SU-DHL-6 (cell line): ENCODE measurements at regions not wholly inside any gene's neighbourhood (a gene's known extent, or its start where the extent isn't known, plus 50 kb on each side); places are given as distances from the start of the nearest gene placed in this dataset.
A peak's percentile ranks its signal among the peaks of the same experiment; 100 is the strongest.

Experiments used
- H2AFZ ChIP-seq: fragments of 200-600 bp; sonication (generic); 2 replicates; pipeline ENCODE4 v1.6.1; 2014; ENCODE audit warnings: low read depth, mild to moderate bottlenecking, moderate library complexity, mixed read lengths, antibody characterized with exemption, low read length; ENCODE audit not compliant: severe bottlenecking
- H3F3A ChIP-seq: fragments of 200-600 bp; shearing (Covaris generic); 2 replicates; pipeline ENCODE4 v1.6.0; 2016; ENCODE audit warnings: antibody characterized with exemption, mild to moderate bottlenecking; ENCODE audit not compliant: insufficient read depth
- H3K27ac ChIP-seq: fragments of 200-600 bp; sonication (generic); 2 replicates; pipeline ENCODE4 v1.5.1; 2016; ENCODE audit warnings: low read depth, mild to moderate bottlenecking, low read length, moderate library complexity, mixed read lengths
- H3K27me3 ChIP-seq: fragments of 200-600 bp; sonication (generic), shearing (Covaris generic); 2 replicates; pipeline ENCODE4 v1.6.0; 2014; ENCODE audit warnings: mild to moderate bottlenecking, low read length
- H3K36me3 ChIP-seq: fragments of 200-600 bp; sonication (generic); 2 replicates; pipeline ENCODE4 v1.6.1; 2014; ENCODE audit warnings: mild to moderate bottlenecking, low read length, mixed read lengths
- H3K4me2 ChIP-seq: fragments of 300-600, 200-600 bp; shearing (Covaris generic), sonication (generic); 2 replicates; pipeline ENCODE4 v1.6.0; 2014; ENCODE audit warnings: low read length, low read depth, mild to moderate bottlenecking; ENCODE audit not compliant: poor library complexity, severe bottlenecking
- H3K4me3 ChIP-seq: fragments of 200-600 bp; sonication (generic); 2 replicates; pipeline ENCODE4 v1.5.1; 2014; ENCODE audit warnings: antibody characterized with exemption, low read length, mild to moderate bottlenecking, mixed read lengths; ENCODE audit not compliant: insufficient read depth, poor library complexity, severe bottlenecking
- H3K79me2 ChIP-seq: fragments of 200-600 bp; sonication (generic); 2 replicates; pipeline ENCODE4 v1.6.1; 2014; ENCODE audit warnings: mild to moderate bottlenecking, low read length, moderate library complexity; ENCODE audit not compliant: insufficient read depth
- H3K9ac ChIP-seq: fragments of 200-600 bp; sonication (generic); 2 replicates; pipeline ENCODE4 v1.7.0; 2014; ENCODE audit warnings: mild to moderate bottlenecking, low read length
- H3K9me2 ChIP-seq: fragments of 200-600 bp; sonication (generic); replicated peaks from 2 replicates; pipeline ENCODE4 v1.6.1; 2014; ENCODE audit warnings: low read length; ENCODE audit not compliant: insufficient read depth
- H3K9me3 ChIP-seq: fragments of 200-600 bp; sonication (generic); 2 replicates; pipeline ENCODE4 v1.6.1; 2014; ENCODE audit warnings: low read length, mixed read lengths; ENCODE audit not compliant: insufficient read depth
- H4K20me1 ChIP-seq: fragments of 200-600 bp; sonication (generic); 2 replicates; pipeline ENCODE4 v1.6.1; 2014; ENCODE audit warnings: low read depth, mild to moderate bottlenecking, antibody characterized with exemption, low read length, moderate library complexity, mixed read lengths
- EZH2phosphoT487 ChIP-seq: fragments of 200-600 bp; sonication (generic), shearing (Covaris generic); conservative IDR thresholded peaks from 2 replicates; pipeline ENCODE4 v1.6.1; 2018; ENCODE audit warnings: mild to moderate bottlenecking, antibody characterized with exemption, low read length, moderate library complexity, mixed read lengths
- TF ChIP-seq, protein P1 (sequence below): fragments of 200-600 bp; sonication (generic); IDR thresholded peaks from one replicate; pipeline ENCODE4 v1.5.1; 2017; ENCODE audit warnings: antibody characterized with exemption, mild to moderate bottlenecking, low read length, moderate library complexity; ENCODE audit not compliant: insufficient read depth, poor library complexity, severe bottlenecking

DNA sequence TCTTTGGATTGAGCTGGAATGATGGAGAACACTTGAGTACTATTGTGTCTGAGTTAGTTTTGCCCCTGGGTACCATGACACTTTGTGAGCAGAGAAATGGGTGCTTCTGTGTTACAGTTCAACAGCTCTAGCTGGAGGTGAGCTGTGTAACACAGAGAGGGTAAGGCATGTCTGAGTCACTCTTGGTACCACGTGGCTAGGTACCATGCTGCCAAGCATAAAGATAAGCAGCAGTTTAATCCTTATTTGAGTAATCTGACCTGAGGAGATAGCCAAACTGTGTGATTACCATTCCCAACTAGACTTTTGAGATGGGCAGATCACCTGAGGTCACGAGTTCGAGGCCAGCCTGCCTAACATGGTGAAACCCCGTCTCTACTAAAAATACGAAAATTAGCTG lies 122.0 kb downstream of the OLFM4 start:
- H3K4me2 ChIP-seq = no peak overlapping the region
- H3K9me3 ChIP-seq = no peaks in the 10 kb centered on the region
- no peak for TF ChIP-seq EZH2phosphoT487
- TF ChIP-seq, protein P1, sequence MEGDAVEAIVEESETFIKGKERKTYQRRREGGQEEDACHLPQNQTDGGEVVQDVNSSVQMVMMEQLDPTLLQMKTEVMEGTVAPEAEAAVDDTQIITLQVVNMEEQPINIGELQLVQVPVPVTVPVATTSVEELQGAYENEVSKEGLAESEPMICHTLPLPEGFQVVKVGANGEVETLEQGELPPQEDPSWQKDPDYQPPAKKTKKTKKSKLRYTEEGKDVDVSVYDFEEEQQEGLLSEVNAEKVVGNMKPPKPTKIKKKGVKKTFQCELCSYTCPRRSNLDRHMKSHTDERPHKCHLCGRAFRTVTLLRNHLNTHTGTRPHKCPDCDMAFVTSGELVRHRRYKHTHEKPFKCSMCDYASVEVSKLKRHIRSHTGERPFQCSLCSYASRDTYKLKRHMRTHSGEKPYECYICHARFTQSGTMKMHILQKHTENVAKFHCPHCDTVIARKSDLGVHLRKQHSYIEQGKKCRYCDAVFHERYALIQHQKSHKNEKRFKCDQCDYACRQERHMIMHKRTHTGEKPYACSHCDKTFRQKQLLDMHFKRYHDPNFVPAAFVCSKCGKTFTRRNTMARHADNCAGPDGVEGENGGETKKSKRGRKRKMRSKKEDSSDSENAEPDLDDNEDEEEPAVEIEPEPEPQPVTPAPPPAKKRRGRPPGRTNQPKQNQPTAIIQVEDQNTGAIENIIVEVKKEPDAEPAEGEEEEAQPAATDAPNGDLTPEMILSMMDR = no peak

DNA sequence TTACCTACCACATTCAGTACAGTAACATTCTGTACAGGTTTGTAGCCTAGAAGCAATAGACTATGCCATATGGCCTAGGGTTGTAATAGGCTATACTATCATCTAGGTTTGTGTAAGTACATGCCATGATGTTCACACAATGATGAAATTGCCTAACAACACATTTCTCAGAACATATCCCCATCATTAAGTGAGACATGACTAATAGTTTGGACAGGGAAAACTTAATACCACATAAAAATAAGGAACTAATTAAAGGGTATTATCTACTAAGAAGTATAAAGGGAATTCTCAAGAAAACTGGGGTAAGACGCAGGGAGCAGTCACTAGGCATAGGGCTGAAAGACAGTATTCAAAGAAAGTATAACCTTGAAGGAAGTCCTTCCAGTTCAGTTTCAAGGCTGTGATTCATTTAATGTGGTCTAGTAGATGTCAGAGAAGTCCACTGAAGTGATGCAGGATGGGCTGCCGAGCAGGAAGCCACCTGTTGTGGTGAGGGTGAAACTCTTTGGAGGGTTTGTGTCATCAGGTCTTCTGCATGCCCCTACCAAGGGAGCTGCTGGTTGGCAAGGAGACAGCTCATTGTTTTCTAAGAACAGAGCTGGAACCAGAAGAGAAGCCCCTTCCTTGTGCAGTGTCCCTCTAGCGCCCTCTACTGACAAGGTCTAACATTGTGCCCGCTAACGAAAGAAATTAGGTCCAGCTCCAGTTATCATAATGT lies 122.9 kb downstream of the OLFM4 start:
- H3K9me2 ChIP-seq = no peaks in the 10 kb centered on the region
- TF ChIP-seq, protein P1 = peak; percentile 89
- TF ChIP-seq EZH2phosphoT487 = no peak

More for the DNA sequence above, 122.0 kb downstream of the OLFM4 start:
- Histone ChIP-seq H3K79me2 (no peaks in the 10 kb centered on the region), H3K9me2 (no peaks in the 10 kb centered on the region), H3K9ac (no peak overlapping the region), H2AFZ (no peak overlapping the region), H3K4me3 (no peak overlapping the region), H3K27ac (no peak overlapping the region), H3K36me3 (no peaks in the 10 kb centered on the region), H3F3A (no peaks in the 10 kb centered on the region), H4K20me1 (no peaks in the 10 kb centered on the region), H3K27me3 (no peaks in the 10 kb centered on the region)

DNA sequence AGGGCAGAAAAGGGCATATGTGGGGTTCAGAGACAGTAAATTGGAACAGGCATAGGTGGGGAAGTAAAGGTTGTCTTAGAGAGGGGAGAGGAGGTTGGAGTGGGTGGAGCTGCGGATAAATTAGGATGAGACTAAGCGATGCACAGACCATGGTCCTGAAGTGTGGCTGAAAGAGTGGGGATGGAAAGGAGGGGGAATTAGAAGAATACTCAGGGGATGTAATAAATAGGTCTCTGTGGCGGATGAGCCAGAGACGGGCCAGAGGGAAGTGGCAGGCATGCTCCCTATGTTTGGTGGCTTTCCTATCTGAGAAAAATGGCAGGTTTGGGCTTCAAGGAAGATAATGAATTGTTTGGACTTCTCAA lies 123.4 kb downstream of the OLFM4 start:
- Histone ChIP-seq H3F3A (no peaks in the 10 kb centered on the region), H3K9me3 (no peaks in the 10 kb centered on the region), H3K36me3 (no peaks in the 10 kb centered on the region), H3K27me3 (no peaks in the 10 kb centered on the region), H3K9ac (no peak overlapping the region), H3K4me3 (no peak overlapping the region), H3K4me2 (no peak overlapping the region), H3K79me2 (no peaks in the 10 kb centered on the region), H4K20me1 (no peaks in the 10 kb centered on the region), H3K9me2 (no peaks in the 10 kb centered on the region), H3K27ac (no peak overlapping the region), H2AFZ (no peak overlapping the region)
- TF ChIP-seq, protein P1 = no peak
- TF ChIP-seq EZH2phosphoT487 = no peak

More for the DNA sequence above, 122.9 kb downstream of the OLFM4 start:
- Histone ChIP-seq H3K79me2 (no peaks in the 10 kb centered on the region), H3K36me3 (no peaks in the 10 kb centered on the region), H3K4me3 (no peak overlapping the region), H4K20me1 (no peaks in the 10 kb centered on the region), H3K9me3 (no peaks in the 10 kb centered on the region), H3K4me2 (no peak overlapping the region), H3F3A (no peaks in the 10 kb centered on the region), H3K9ac (no peak overlapping the region), H2AFZ (no peak overlapping the region), H3K27ac (no peak overlapping the region), H3K27me3 (no peaks in the 10 kb centered on the region)
